GM12873 (cell line): ENCODE measurements at regions not wholly inside any gene's neighbourhood (a gene's known extent, or its start where the extent isn't known, plus 50 kb on each side); places are given as distances from the start of the nearest gene placed in this dataset.

ENCODE experiments used
- CTCF ChIP-seq: IDR thresholded peaks from 2 replicates; pipeline ENCODE4 v1.5.1; 2012; ENCODE audit warnings: low read depth, mild to moderate bottlenecking, moderate library complexity, low read length, control low read depth; ENCODE audit not compliant: insufficient read depth; ENCODE audit errors: missing control alignments

DNA sequence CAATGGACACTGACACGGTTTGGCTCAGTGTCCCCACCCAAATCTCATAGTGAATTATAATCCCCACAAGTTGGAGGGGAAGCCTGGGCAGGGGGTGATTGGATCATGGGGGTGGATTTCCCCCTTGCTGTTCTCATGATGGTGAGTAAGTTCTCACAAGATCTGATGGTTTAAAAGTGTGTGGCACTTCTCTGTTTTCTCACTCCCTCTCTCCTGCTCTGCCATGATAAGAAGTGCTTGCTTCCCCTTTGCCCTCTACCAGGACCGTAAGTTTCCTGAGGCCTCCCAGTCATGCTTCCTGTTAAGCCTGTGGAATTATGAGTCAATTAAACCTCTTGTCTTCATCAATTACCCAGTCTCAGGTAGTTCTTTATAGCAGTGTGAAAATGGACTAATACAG is 115.8 kb upstream of the KIF2A start:
- no peak for TF ChIP-seq CTCF

- no peak for TF ChIP-seq CTCF
Measured at GRCh38 chr5:62190931-62191330, 115.1 kb upstream of the KIF2A start.

GRCh38 chr5:62192958-62193357 is 113.0 kb upstream of the KIF2A start:
- TF ChIP-seq CTCF = no peak

GRCh38 chr5:62197697-62198096 is 108.3 kb upstream of the KIF2A start:
- TF ChIP-seq CTCF = no peak

DNA sequence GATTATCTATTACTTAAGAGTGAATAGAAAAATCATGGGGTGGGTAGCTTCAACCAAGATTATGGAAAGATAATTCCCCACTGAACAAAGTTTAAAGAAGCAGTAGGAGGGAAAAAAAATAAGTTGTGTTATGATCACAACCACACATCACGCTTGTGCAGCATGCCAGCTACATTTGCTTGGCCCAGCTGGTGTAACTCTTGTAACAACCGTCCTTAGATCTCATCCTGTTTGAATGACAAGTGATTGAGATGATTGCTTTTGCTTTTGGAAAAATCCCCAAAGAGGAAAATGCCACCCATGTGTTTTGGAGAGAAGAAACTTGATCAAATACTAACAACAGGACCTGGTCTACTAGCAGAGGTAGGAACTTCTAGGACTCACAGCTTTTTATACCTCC is 107.6 kb upstream of the KIF2A start:
- TF ChIP-seq CTCF = no peak

GRCh38 chr5:62199792-62200716 is 106.0 kb upstream of the KIF2A start:
- TF ChIP-seq CTCF = no peak

DNA sequence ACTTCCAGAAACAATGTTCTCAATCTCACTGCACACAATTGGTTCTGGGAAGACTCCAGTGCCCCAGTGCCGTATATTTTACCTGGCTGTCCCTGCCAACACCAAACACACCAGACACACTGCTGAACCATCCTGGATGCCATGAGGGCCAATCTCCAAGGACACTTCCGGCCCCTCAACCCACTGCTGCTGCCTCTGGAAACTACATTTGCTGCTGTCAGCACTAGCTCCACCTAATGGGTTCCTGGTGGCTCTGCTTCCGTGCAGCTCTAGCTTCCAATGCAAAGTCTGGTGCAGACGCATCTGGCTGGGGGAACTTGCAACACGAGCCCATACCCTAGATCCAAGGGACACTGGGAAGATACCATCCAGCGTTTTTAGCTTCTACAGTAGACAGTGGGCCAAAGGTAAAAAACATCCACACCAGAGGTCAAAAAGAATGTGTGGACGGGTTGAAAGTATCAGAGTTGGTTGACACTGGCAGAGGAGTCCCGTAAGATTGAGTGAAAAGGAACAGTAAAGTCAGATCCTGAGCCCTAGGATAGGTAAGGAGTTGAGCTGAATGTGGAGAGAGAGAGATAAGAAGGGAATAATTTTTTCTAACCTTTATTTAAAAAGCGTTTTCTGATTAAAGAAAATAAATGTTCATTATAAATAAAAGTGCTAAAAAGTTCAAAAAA is 99.7 kb upstream of the KIF2A start:
- TF ChIP-seq CTCF = peak; percentile 9
